ENCODE measurements at regions not wholly inside any gene's neighbourhood (a gene's known extent, or its start where the extent isn't known, plus 50 kb on each side); places are given as distances from the start of the nearest gene placed in this dataset.

- H3K4me2 ChIP-seq: no peak overlapping the region
These were observed 103.5 kb downstream of the RPE65 start for GRCh38 chr1:68346188-68346808.

GRCh38 chr1:68344208-68344607, 105.5 kb downstream of the RPE65 start:
- Histone ChIP-seq H4K20me1 (ENCODE audit: insufficient read depth) (no peaks in the 10 kb centered on the region), H3K27ac (no peak overlapping the region), H3K27me3 (ENCODE audit: insufficient read depth, low read depth) (no peaks in the 10 kb centered on the region), H3K4me2 (no peak overlapping the region), H2AFZ (ENCODE audit: low read depth) (no peak overlapping the region), H3K4me3 (IDR thresholded peaks at IDR 0.05; ENCODE audit: insufficient read depth, low read depth, low read length) (no peak overlapping the region), H3K4me1 (ENCODE audit: low read depth, poor library complexity, severe bottlenecking) (no peaks in the 10 kb centered on the region), H3K9ac (no peak overlapping the region), H3K79me2 (ENCODE audit: insufficient read depth, low read depth) (no peaks in the 10 kb centered on the region), H3K36me3 (ENCODE audit: insufficient read depth) (no peaks in the 10 kb centered on the region)
- TF ChIP-seq, protein P1, sequence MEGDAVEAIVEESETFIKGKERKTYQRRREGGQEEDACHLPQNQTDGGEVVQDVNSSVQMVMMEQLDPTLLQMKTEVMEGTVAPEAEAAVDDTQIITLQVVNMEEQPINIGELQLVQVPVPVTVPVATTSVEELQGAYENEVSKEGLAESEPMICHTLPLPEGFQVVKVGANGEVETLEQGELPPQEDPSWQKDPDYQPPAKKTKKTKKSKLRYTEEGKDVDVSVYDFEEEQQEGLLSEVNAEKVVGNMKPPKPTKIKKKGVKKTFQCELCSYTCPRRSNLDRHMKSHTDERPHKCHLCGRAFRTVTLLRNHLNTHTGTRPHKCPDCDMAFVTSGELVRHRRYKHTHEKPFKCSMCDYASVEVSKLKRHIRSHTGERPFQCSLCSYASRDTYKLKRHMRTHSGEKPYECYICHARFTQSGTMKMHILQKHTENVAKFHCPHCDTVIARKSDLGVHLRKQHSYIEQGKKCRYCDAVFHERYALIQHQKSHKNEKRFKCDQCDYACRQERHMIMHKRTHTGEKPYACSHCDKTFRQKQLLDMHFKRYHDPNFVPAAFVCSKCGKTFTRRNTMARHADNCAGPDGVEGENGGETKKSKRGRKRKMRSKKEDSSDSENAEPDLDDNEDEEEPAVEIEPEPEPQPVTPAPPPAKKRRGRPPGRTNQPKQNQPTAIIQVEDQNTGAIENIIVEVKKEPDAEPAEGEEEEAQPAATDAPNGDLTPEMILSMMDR (conservative IDR thresholded peaks at IDR 0.05; ENCODE audit: low read depth, low read length): no peak

More at GRCh38 chr1:68346188-68346808, 103.5 kb downstream of the RPE65 start:
- H3K4me3 ChIP-seq (IDR thresholded peaks at IDR 0.05; ENCODE audit: insufficient read depth, low read depth, low read length): no peak overlapping the region
- H3K36me3 ChIP-seq (ENCODE audit: insufficient read depth): no peaks in the 10 kb centered on the region
- no peak overlapping the region for H2AFZ ChIP-seq (ENCODE audit: low read depth)
- no peaks in the 10 kb centered on the region for H4K20me1 ChIP-seq (ENCODE audit: insufficient read depth)
- TF ChIP-seq, protein P1 (conservative IDR thresholded peaks at IDR 0.05; ENCODE audit: low read depth, low read length): peak; percentile 67
- no peaks in the 10 kb centered on the region for H3K27me3 ChIP-seq (ENCODE audit: insufficient read depth, low read depth)
- no peaks in the 10 kb centered on the region for H3K79me2 ChIP-seq (ENCODE audit: insufficient read depth, low read depth)
- H3K27ac ChIP-seq: no peak overlapping the region
- H3K9ac ChIP-seq: no peak overlapping the region
- H3K4me1 ChIP-seq (ENCODE audit: low read depth, poor library complexity, severe bottlenecking): no peaks in the 10 kb centered on the region

GRCh38 chr1:68340951-68341350, 108.6 kb upstream of the WLS start:
- H3K9ac ChIP-seq: no peak overlapping the region
- no peak overlapping the region for H3K4me3 ChIP-seq (IDR thresholded peaks at IDR 0.05; ENCODE audit: insufficient read depth, low read depth, low read length)
- H3K79me2 ChIP-seq (ENCODE audit: insufficient read depth, low read depth): no peaks in the 10 kb centered on the region
- TF ChIP-seq, protein P1 (conservative IDR thresholded peaks at IDR 0.05; ENCODE audit: low read depth, low read length): no peak
- H3K4me2 ChIP-seq: no peak overlapping the region
- H3K27me3 ChIP-seq (ENCODE audit: insufficient read depth, low read depth): no peaks in the 10 kb centered on the region
- no peaks in the 10 kb centered on the region for H3K4me1 ChIP-seq (ENCODE audit: low read depth, poor library complexity, severe bottlenecking)
- H4K20me1 ChIP-seq (ENCODE audit: insufficient read depth): no peaks in the 10 kb centered on the region
- no peak overlapping the region for H2AFZ ChIP-seq (ENCODE audit: low read depth)
- no peak overlapping the region for H3K27ac ChIP-seq
- H3K36me3 ChIP-seq (ENCODE audit: insufficient read depth): no peaks in the 10 kb centered on the region

DNA sequence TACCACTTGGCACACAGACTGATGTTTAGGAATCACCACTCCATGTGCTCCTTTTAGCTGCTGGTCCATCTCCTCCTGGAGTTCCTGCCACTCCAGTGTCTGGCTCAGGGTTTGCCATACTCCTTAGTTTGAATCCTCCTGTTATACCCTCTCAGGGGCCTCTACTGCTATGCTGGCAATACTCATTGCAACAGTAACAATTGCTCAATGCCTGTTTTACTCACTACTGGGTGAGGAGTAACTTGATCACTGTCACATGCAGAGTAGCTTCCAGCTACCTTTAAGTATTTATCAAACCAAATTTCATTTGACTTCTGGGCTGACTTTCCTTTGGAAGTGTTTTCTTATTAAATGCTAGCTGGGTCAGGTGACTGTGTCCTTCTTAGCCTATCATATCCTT, 107.2 kb upstream of the WLS start:
- H3K27ac ChIP-seq: no peak overlapping the region
- no peak overlapping the region for H2AFZ ChIP-seq (ENCODE audit: low read depth)
- no peaks in the 10 kb centered on the region for H3K79me2 ChIP-seq (ENCODE audit: insufficient read depth, low read depth)
- no peaks in the 10 kb centered on the region for H3K36me3 ChIP-seq (ENCODE audit: insufficient read depth)
- H3K9ac ChIP-seq: no peak overlapping the region
- TF ChIP-seq, protein P1 (conservative IDR thresholded peaks at IDR 0.05; ENCODE audit: low read depth, low read length): no peak
- H3K4me1 ChIP-seq (ENCODE audit: low read depth, poor library complexity, severe bottlenecking): no peaks in the 10 kb centered on the region
- no peaks in the 10 kb centered on the region for H3K27me3 ChIP-seq (ENCODE audit: insufficient read depth, low read depth)
- H3K4me3 ChIP-seq (IDR thresholded peaks at IDR 0.05; ENCODE audit: insufficient read depth, low read depth, low read length): no peak overlapping the region
- no peak overlapping the region for H3K4me2 ChIP-seq
- no peaks in the 10 kb centered on the region for H4K20me1 ChIP-seq (ENCODE audit: insufficient read depth)

All from KMS-11 (cell line).